Ovary (tissue), 3 donors: ENCODE measurements at regions not wholly inside any gene's neighbourhood (a gene's known extent, or its start where the extent isn't known, plus 50 kb on each side); places are given as distances from the start of the nearest gene placed in this dataset.

Experiments
- EP300 ChIP-seq: sonication (generic); formaldehyde crosslinking; IDR thresholded peaks from one replicate; pipeline ENCODE4 v1.6.1; 2017; ENCODE audit warnings: antibody characterized with exemption
- POLR2A ChIP-seq: fragments of 450-650 bp; IDR thresholded peaks from one replicate; pipeline ENCODE4 v1.6.1; 2017; ENCODE audit warnings: antibody characterized with exemption, mild to moderate bottlenecking, moderate library complexity
- TF ChIP-seq, protein P1 (sequence below), 3 donors: fragments of 450-650 bp in 2 of 3; fragments of 200-600 bp in 1 of 3; IDR thresholded peaks; one replicate each; pipeline versions ENCODE4 v1.5.1 to v1.8.0; 2016 to 2022; ENCODE audit warnings: antibody characterized with exemption in 3 of 3, mild to moderate bottlenecking in 1 of 3
- donor health status: DM: no; HTN: no; CAD: no.

DNA sequence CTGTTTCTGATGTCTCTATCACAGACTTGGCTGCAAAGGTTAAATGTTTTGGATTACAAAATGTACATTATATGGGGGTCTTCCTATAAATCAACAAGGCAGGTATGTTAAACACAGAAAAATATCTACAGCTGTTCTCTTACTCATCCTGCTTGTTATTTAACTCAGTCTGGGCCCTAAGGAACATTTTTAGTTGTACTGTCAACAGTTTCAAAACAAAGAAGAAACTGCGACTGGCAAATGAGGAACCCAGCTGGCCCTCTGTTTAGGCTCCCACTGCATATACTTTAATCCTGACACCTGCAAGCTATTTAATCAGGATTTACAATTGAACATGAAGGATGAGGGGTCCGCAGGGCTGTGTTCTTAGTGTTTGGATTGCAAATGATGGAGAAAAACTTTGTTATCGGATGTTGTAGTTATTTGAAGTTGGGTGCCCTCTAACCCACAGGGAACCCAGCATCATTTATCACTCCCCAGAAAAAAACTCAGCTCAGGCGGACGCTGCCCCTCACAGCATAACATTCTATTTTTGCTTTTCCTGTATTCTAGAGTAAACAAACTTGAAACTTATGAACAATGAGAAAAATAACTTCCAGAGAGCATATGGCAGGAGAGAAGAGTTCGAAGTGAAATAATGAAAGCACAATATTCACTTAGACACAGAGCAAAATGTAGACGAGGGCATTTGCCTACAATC, 91.2 kb downstream of the POLR2M start:
- TF ChIP-seq, protein P1, sequence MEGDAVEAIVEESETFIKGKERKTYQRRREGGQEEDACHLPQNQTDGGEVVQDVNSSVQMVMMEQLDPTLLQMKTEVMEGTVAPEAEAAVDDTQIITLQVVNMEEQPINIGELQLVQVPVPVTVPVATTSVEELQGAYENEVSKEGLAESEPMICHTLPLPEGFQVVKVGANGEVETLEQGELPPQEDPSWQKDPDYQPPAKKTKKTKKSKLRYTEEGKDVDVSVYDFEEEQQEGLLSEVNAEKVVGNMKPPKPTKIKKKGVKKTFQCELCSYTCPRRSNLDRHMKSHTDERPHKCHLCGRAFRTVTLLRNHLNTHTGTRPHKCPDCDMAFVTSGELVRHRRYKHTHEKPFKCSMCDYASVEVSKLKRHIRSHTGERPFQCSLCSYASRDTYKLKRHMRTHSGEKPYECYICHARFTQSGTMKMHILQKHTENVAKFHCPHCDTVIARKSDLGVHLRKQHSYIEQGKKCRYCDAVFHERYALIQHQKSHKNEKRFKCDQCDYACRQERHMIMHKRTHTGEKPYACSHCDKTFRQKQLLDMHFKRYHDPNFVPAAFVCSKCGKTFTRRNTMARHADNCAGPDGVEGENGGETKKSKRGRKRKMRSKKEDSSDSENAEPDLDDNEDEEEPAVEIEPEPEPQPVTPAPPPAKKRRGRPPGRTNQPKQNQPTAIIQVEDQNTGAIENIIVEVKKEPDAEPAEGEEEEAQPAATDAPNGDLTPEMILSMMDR (IDR thresholded peaks at IDR 0.05) = no peak
- TF ChIP-seq POLR2A (no peak), EP300 (no peak)
